ENCODE measurements at regions not wholly inside any gene's neighbourhood (a gene's known extent, or its start where the extent isn't known, plus 50 kb on each side); places are given as distances from the start of the nearest gene placed in this dataset.

DNA sequence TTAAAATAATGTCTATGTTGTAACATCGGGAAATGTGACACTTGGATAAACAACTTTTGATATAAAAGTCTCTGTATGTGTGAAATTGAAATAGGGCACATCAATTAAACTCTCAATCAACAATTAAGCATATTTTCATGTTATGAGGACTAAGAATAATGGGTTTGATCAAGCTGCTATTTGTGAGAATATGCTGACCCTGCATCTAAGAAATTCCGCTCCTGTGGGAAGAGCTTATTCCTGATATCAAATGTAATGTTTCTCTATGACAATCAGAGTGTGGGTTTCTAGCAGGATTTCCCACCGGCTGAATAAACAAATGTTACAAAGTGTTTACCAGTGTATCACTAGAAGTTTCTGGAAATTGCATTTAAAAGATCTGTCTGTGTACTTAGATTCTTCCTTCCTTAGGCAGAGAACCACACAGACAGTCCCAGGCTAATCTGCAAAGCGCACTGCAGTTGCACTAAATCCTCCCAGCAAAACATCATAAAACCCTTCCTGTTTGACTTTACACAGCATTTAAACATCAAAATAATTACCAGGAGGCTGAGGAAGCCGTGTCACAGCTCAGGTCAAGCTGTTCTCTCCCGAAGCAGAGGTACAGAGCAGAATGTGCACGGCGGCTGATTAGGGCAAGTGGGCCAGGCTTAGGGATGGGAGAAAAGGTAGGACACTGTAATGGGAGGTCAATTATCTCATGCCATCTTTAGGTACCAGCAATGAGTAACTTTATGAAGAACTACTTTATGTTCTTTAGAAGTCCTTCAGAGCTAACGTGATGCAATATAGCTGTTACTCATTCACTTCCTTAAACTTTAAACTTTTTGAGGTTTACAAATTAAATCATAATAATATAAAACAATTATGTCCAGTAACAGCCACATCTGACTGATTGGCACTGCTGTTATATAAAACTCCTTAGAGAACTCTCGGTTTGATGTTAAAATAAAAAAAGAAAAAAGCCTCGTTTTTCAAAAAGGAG lies 109.1 kb upstream of the CTTNBP2 start:
- H3K9me3 ChIP-seq: no peaks in the 10 kb centered on the region

DNA sequence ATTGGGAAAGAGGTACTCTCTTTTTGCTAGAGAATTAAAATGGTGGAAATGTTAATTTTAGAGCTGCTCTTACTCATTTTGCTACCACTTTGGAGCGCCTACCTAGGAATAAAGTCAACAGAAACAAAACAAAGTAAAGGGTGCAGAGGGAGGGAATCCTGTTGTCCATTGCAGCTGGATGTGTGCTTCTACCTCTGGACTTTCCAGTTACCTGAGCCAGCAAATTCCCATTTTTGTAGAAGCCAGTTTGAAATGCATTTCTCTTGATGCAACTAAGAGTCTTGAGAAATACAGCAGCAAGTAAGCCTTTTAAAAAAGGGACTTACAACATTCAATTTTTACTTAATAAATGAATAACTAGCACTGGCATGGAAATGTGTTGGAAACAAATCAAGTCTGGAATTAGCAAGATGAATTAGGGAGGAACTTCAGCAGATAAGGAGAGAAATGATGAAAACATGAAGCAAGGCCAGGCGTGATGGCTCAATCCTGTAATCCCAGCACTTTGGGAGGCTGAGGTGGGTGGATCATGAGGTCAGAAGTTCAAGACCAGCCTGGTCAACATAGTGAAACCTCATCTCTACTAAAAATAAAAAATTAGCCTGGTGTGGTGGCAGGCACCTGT lies 113.5 kb upstream of the CTTNBP2 start:
- intact Hi-C loops (cut with DNase I; ENCODE audit: low total_unique reads): no loop called here
- TF ChIP-seq, protein P1, sequence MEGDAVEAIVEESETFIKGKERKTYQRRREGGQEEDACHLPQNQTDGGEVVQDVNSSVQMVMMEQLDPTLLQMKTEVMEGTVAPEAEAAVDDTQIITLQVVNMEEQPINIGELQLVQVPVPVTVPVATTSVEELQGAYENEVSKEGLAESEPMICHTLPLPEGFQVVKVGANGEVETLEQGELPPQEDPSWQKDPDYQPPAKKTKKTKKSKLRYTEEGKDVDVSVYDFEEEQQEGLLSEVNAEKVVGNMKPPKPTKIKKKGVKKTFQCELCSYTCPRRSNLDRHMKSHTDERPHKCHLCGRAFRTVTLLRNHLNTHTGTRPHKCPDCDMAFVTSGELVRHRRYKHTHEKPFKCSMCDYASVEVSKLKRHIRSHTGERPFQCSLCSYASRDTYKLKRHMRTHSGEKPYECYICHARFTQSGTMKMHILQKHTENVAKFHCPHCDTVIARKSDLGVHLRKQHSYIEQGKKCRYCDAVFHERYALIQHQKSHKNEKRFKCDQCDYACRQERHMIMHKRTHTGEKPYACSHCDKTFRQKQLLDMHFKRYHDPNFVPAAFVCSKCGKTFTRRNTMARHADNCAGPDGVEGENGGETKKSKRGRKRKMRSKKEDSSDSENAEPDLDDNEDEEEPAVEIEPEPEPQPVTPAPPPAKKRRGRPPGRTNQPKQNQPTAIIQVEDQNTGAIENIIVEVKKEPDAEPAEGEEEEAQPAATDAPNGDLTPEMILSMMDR (IDR thresholded peaks at IDR 0.05): no peak
- TF ChIP-seq POLR2AphosphoS5 (IDR thresholded peaks at IDR 0.05) (no peak), EP300 (IDR thresholded peaks at IDR 0.05; ENCODE audit: low read depth) (no peak), POLR2A (IDR thresholded peaks at IDR 0.05) (no peak)
- Histone ChIP-seq H3K27me3 (no peaks in the 10 kb centered on the region), H3K27ac (no peak overlapping the region), H3K4me1 (peaks cover 0 to 11% (median 8%) of the 10 kb centered on the region in 4 donors), H3K4me3 (no peak overlapping the region), H3K9me3 (no peaks in the 10 kb centered on the region), H3K36me3 (no peaks in the 10 kb centered on the region)
- WGBS, 2 donors (ENCODE audit: low coverage in 1 of 2): 84 to 89% methylated on average over 2 of the region's 2 CpGs
- DNase-seq: no peak
- in situ Hi-C loops (cut with MboI; ENCODE audit: low pct_ligation_motif_present in 1 of 4, low pct_unique_long_range_greater_than_20kb in 1 of 4, low sequenced_read_pairs in 3 of 4): no loop called here

More for the DNA sequence above, 109.1 kb upstream of the CTTNBP2 start:
- no peaks in the 10 kb centered on the region for H3K27me3 ChIP-seq
- DNase-seq: peak; percentile 15
- H3K4me1 ChIP-seq: peaks cover 0 to 13% (median 9%) of the 10 kb centered on the region in 4 donors
- no peaks in the 10 kb centered on the region for H3K36me3 ChIP-seq
- no peak overlapping the region for H3K4me3 ChIP-seq
- 28 to 46% methylated on average over 5 to 11 of the region's 11 CpGs for WGBS, 2 donors (ENCODE audit: low coverage in 1 of 2)
- TF ChIP-seq POLR2A (IDR thresholded peaks at IDR 0.05) (no peak), POLR2AphosphoS5 (IDR thresholded peaks at IDR 0.05) (peak in 1 of 3 donors; percentile 13), EP300 (IDR thresholded peaks at IDR 0.05; ENCODE audit: low read depth) (no peak)
- in situ Hi-C loops (cut with MboI; ENCODE audit: low pct_ligation_motif_present in 1 of 4, low pct_unique_long_range_greater_than_20kb in 1 of 4, low sequenced_read_pairs in 3 of 4): no loop called here
- intact Hi-C loops (cut with DNase I; ENCODE audit: low total_unique reads): no loop called here
- H3K27ac ChIP-seq: peak overlapping the region in 3 of 4 donors; percentile 15 to 27 (median 25)

DNA sequence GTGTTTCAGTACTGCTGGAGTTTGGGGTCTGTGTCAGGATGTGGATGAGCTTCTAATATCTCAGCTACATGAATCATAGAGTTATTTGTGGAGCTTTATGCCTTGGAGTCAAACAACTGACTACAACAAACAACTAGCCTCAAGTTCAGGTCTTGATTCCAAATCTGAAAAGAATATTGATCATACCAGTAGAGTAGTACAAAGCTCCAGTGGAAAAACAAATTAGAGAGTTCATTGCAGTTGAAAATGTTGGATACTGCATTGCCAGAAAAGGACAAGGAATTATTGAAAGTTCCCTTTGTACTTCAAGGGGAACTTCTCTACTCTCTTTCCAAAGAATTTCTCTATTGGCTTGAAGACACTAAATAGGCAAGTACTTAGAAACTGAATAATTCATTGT lies 117.6 kb upstream of the CTTNBP2 start:
- no peak for TF ChIP-seq POLR2AphosphoS5 (IDR thresholded peaks at IDR 0.05)
- no peak for TF ChIP-seq EP300 (IDR thresholded peaks at IDR 0.05; ENCODE audit: low read depth)
- TF ChIP-seq, protein P1 (IDR thresholded peaks at IDR 0.05): no peak
- TF ChIP-seq POLR2A (IDR thresholded peaks at IDR 0.05): no peak
- Histone ChIP-seq H3K4me1 (no peaks in the 10 kb centered on the region), H3K4me3 (no peak overlapping the region), H3K36me3 (no peaks in the 10 kb centered on the region), H3K27me3 (no peaks in the 10 kb centered on the region), H3K9me3 (no peaks in the 10 kb centered on the region), H3K27ac (no peak overlapping the region)
- DNase-seq: no peak
- in situ Hi-C loops (cut with MboI; ENCODE audit: low pct_ligation_motif_present in 1 of 4, low pct_unique_long_range_greater_than_20kb in 1 of 4, low sequenced_read_pairs in 3 of 4) (no loop called here), intact Hi-C loops (cut with DNase I; ENCODE audit: low total_unique reads) (no loop called here)

DNA sequence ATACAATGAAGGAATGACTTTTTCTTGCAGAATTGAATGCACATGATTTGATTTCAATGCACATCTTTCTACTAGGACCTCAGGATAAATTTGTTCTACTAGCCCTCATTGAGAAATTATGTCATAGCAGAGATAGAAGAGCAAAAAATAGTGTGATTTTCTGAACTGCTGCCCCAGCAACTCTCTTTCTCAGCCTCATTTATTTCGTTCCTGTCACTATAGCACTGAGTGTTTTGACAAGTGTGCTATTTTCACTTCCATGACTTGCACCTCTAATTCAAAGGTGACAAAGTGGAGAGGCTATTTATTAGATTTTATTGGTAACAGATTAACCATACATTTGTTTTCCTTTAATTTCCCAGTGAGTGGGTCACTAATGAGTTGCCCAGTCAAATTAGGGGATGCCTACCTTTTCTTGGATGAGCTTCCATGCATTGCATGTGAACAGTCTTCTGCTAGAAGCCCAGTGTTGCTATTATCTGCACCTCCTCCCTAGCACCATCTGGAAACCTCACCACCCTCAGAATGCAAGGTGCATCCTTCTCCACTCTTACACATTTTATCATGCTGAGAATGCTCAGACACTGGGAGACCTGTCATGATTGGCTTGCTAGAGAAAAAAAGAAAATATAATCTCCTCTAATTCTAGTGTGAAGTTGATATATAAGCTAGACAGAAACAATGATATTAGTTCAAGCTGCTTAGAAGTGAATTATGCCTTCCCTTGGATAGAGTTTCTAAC lies 119.6 kb upstream of the CTTNBP2 start:
- Histone ChIP-seq H3K36me3 (no peaks in the 10 kb centered on the region), H3K9me3 (no peaks in the 10 kb centered on the region), H3K27me3 (no peaks in the 10 kb centered on the region), H3K27ac (no peak overlapping the region), H3K4me1 (no peaks in the 10 kb centered on the region), H3K4me3 (no peak overlapping the region)
- in situ Hi-C loops (cut with MboI; ENCODE audit: low pct_ligation_motif_present in 1 of 4, low pct_unique_long_range_greater_than_20kb in 1 of 4, low sequenced_read_pairs in 3 of 4): no loop called here
- DNase-seq: no peak
- intact Hi-C loops (cut with DNase I; ENCODE audit: low total_unique reads): no loop called here
- TF ChIP-seq POLR2AphosphoS5 (IDR thresholded peaks at IDR 0.05): no peak
- TF ChIP-seq EP300 (IDR thresholded peaks at IDR 0.05; ENCODE audit: low read depth): no peak
- no peak for TF ChIP-seq POLR2A (IDR thresholded peaks at IDR 0.05)
- TF ChIP-seq, protein P1 (IDR thresholded peaks at IDR 0.05): no peak
- 80 to 100% methylated on average over 1 of the region's 1 CpG for WGBS, 2 donors (ENCODE audit: low coverage in 1 of 2)
